HG02642 (cell line): ENCODE measurements at regions not wholly inside any gene's neighbourhood (a gene's known extent, or its start where the extent isn't known, plus 50 kb on each side); places are given as distances from the start of the nearest gene placed in this dataset.
A peak's percentile ranks its signal among the peaks of the same experiment; 100 is the strongest.
"Not testable (repeated sequence)": the region's sequence is repeated elsewhere in the genome, so short reads cannot be mapped to it uniquely, and the experiment has no call there.

Source experiments
- ATAC-seq: cut with Tn5 transposase; IDR thresholded peaks from one replicate; pipeline ENCODE4 v1.9.1; 2021; ENCODE audit warnings: mild to moderate bottlenecking; ENCODE audit not compliant: unreplicated experiment, poor library complexity

DNA sequence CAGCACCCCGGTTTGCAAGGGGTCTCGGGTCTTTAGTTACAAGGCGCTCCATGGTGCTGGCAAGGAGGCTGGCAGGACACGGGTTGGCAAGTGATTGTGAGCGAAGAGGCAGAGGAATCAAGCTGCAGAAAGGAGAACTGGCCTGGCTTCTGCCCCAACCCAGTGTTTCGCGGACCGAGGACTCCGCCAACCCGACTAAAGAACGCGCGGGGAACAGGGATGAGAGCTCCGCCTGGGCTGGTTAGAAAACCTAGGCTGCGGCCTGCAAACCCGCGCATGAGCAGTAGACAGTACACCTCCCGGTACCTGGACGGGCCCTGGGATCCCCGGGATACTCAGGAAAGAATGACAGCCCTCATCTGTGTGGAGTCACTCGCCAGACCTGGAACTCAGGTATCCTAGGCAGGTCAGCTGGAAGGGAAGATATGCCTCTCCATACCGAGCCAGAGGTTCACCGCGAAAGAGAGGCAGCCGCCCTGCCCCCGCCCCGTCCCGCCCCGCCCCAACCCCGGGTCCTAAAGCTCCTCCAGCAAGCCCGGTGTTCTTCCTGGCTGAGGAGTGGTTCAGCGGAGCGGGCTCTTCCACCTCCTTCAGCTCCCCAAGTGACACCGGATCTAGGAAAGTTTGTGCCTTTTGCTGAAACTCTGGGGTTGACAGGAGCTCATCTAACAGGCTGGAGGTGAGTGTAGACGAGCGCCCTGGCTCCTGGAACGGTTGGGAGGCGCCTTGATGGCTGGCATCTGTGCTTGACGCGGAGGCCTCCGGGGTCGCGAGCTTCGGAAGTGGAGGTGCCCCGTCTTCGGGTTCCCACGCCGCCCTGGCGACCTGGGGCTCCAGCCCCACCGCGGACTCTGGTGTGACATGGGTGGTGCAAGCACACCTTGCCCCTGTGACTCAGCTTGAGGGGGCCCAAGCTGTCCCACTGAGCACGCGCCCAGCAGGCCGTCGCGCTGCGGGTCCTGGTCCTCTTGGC is 1847.3 kb upstream of the DEFB115 start:
- no peak for ATAC-seq

GRCh38 chr20:29410806-29411457 is 1846.5 kb upstream of the DEFB115 start:
- no peak for ATAC-seq

DNA sequence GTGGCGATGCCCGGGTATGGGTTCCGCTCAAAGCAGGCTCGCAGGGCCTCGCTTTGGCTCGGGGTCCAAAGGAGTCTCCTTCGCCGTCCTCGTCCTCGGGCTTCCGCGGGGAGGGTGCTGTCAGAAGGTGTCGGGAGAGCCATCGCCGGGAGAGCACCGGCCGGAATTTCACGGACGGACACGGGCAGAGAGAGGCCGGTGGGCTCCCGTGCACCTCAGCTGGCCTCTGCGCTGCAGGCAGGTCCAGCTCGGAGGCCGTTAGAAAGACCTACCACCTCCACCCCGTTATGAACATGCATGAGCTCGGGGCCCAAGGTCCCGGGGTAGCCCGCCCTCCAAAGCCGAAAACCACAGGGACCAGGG is 1846.0 kb upstream of the DEFB115 start:
- ATAC-seq = not testable (repeated sequence)

DNA sequence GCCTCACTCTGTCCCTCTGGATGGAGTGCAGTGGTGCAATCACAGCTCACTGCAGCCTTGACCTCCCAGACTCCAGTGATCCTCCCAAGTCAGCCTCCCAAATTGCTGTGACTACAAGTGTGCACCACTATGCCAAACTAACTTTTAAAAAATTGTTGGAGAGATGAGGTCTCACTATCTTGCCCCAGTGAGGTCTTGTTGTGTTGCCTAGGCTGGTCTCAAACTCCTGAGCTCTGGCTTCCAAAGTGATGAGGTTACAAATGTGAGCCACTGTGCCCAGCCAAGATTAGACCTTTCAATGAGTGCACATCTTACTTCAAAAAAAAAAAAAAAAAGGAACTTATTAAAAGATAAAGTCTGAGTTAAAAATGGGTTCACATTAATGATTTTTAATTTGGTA is 1838.1 kb upstream of the DEFB115 start:
- no peak for ATAC-seq

GRCh38 chr20:29427201-29428060 is 1830.0 kb upstream of the DEFB115 start:
- no peak for ATAC-seq

- ATAC-seq = no peak
These were observed 1826.9 kb upstream of the DEFB115 start for GRCh38 chr20:29430531-29430930.

GRCh38 chr20:29440721-29441120 is 1816.7 kb upstream of the DEFB115 start:
- ATAC-seq = not testable (repeated sequence)

- peak; percentile 38 for ATAC-seq
These were observed 1814.2 kb upstream of the DEFB115 start for GRCh38 chr20:29443206-29443781.

DNA sequence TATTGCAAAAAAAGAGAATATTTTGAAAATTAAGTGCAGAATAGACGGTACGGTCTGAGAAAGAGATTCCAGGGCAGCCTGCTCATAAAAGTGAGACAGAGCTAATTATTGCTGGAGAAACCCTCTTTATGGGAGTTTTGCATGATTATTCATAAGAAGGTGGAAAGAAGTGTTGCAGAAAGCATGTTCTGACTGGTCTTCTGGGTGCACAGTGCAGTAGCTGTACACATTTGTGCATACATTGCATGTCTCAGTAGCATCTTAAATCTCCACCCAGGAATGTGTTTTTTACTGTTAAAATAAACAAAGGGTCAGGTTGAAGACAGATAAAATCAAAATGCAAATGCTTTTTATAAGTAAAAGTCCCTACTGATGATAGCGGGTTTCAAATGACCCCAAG is 1813.6 kb upstream of the DEFB115 start:
- ATAC-seq = peak; percentile 96

DNA sequence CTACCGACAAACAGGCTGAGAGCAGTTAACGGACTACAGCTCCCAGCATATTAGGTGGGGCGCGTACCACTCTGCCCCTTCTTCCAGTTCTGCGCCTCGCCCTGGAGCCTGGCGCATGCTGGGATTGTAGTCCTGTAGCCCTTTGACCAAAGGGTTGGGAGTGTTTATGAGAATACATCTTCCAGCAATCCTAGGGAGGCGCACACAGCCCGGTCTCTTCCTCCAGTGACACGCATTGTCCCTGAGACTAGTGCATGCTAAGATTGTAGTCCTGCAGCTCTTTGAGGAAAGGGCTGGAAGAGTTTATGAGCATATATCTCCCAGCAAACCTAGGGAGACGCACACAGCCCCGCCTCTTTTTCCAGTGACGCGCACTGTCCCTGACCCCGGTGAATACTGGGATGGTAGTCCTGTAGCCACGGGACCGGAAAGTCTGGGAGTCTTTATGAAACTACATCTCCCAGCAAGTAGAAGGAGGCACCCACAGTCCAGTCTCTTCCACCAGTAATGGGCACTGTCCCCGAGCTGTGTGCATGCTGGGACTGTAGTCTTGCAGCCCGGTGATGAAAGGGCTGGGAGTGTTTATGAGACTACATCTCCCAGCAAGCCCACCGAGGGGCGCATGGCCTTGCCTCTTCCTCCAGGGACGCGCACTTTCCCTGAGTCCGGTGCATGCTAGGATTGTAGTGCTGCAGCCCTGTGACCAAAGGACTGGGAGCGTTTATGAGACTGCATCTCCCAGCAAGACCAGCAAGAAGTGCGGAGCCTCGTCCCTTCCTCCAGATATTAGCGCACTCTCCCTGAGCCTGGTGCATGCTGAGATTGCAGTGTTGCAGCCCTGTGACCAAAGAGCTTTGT is 1812.2 kb upstream of the DEFB115 start:
- ATAC-seq = not testable (repeated sequence)

GRCh38 chr20:29447517-29448484 is 1809.7 kb upstream of the DEFB115 start:
- ATAC-seq = not testable (repeated sequence)

GRCh38 chr20:29448806-29449470 is 1808.5 kb upstream of the DEFB115 start:
- no peak for ATAC-seq

- ATAC-seq = no peak
These were observed 1805.3 kb upstream of the DEFB115 start for GRCh38 chr20:29452186-29452585.

GRCh38 chr20:29456987-29457693 is 1800.3 kb upstream of the DEFB115 start:
- not testable (repeated sequence) for ATAC-seq

- no peak for ATAC-seq
These were observed 1784.9 kb upstream of the DEFB115 start for GRCh38 chr20:29472606-29473005.

GRCh38 chr20:29492840-29493239 is 1764.6 kb upstream of the DEFB115 start:
- ATAC-seq = not testable (repeated sequence)

DNA sequence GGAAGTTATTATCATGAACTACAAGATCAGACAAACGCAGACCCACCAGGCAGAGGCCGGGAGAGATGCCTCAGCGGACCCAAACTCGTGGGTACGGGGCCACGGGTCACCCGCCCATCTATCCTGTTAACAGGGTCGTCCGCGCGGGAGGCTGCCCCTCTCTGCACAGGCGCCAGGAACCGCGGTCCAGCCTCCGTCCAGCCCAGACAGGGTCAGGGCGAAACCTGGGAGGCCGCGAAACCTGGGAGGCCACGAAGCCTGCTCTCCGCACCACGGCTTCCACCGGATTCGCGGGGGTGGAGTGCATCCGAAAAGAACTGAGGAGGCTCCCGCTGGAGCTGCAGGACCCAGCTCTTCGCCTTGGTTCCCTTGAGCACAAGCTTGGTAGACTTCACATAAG is 1760.7 kb upstream of the DEFB115 start:
- ATAC-seq = not testable (repeated sequence)
